GM19372 (cell line): ENCODE measurements at regions not wholly inside any gene's neighbourhood (a gene's known extent, or its start where the extent isn't known, plus 50 kb on each side); places are given as distances from the start of the nearest gene placed in this dataset.
"Not testable (repeated sequence)": the region's sequence is repeated elsewhere in the genome, so short reads cannot be mapped to it uniquely, and the experiment has no call there.

Experiments used
- ATAC-seq: cut with Tn5 transposase; IDR thresholded peaks from one replicate; pipeline ENCODE4 v1.9.1; 2021; ENCODE audit warnings: mild to moderate bottlenecking, low read depth, moderate library complexity; ENCODE audit not compliant: unreplicated experiment

DNA sequence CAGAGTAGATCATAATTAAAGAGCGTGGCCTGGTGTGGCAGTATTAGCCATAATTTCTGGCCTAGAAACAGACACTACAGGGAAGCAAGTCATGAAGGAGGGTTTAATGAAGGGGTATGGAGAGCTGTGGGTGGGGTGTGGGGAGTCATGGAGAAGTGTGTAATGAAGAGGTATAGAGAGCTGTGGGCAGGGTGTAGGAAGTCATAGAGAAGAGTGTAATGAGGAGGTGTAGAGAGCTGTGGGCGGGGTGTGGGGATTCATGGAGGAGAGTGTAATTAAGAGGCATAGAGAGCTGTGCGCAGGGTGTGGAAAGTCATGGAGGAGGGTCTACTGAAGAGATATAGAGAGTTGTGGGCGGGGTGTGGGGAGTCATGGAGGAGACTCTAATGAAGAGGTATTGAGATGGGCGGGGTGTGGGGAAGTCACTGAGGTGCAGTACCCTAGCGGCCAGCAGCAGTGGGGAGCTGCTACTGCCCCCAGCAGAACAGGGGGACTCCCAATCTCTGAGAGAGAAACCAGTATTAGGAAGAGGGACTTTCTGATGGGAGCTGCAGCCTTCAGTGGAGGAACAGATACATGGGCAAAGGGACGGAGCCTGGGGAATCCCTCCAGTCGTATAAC lies 145.4 kb upstream of the FOXA2 start:
- ATAC-seq: no peak

DNA sequence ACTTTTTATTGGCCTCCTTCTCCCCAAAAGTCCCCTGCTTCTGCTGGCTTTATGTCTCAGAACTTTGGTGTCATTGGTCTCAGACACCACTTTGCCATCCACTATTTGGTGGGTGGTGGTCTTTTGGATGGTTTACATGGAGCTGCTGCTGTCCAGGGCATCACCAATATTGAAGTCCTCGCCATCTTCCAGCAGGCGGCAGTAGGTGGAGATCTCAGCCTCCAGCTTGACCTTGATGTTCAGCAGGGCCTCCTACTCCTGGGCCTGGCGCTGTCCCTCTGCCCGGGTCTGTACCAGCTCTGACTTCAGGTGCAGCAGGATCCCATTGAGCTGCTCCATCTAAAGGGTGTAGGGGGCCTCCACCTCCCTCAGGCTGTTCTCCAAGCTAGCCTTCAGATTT lies 148.4 kb upstream of the FOXA2 start:
- no peak for ATAC-seq

DNA sequence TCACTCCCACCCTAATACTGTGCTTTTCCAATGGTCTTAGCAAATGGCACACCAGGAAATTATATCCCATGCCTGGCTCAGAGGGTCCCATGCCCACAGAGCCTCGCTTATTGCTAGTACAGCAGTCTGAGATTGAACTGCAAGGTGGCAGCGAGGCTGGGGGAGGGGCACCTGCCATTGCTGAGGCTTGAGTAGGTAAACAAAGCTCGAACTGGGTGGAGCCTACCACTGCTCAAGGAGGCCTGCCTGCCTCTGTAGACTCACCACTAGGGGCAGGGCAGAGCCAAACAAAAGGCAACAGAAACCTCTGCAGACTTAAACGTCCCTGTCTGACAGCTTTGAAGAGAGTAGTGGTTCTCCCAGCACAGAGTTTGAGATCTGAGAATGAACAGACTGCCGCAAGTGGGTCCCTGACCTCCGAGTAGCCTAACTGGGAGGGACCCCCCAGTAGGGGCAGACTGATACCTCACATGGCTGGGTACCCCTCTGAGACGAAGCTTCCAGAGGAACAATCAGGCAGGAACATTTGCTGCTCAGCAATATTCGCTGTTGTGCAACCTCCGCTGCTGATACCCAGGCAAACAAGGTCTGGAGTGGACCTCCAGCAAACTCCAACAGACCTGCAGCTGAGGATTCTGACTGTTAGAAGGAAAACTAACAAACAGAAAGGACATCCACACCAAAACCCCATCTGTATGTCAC lies 150.7 kb upstream of the FOXA2 start:
- not testable (repeated sequence) for ATAC-seq

DNA sequence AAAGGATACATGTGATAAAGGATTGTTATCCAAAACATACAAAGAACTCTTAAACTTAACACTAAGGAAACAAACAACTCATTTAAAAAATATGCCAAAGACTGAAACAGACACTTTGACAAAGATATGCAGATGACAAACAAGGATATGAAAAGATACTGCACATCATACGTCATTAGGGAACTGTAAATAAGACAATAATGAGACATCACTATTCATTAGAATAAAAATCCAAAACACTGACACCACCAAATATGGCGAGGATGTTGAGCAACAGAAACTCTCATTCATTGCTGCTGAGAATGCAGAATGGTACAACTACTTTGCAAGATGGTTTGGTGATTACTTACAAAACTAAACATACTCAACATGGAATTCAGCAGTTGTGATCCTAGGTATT lies 156.5 kb upstream of the FOXA2 start:
- ATAC-seq: no peak

DNA sequence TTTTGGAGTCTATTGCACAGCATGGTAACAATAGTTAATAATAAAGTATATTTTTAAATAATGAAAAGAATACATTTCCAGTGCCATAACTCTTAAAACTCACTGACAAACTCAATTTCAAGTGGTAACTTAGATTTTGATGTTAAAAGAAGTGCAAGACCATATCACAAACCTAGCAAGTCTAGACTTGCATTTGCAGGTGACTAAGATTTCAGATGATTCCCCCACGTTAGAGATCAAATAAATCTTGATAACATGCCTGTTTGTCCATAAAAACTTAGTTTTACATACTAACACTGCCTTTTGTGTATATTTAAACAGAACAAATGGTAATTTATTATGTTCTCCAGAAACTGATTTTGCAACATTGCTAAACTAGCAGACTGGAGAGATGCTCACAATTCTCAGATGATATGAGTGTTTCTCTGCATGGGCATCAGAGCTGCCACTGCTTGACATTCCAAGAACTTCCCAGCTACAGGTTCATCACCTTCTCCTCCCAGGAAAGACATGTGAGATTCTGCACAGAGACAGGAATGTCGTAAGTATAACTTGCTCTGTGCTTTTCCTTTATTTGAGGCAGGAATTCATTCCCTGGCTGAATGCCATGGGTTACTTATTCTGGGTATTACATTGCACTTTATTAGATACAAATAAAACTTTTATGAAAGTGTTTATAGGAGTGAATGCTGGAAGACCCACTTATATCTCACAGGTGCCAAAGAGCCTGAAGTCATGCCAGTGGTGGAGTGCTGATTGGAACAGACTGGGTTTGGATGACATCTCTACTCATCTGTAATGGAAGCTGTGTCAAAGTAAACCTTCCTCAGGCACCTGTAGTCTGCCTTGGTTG lies 160.2 kb upstream of the FOXA2 start:
- ATAC-seq: no peak

DNA sequence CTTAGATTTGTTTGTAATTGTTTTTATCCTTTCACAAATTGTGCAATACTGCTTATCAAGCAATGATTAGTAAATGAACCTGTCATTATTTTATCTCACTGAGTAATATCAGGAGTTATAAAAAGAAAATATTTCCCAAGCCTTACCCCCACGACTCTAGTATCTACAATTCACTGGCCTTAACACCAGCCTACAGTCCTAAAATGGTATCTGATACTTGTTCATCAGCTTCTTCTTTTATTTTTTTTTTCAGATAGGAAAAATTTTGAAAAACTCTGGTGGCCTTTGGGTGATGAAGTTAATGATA lies 160.8 kb upstream of the FOXA2 start:
- no peak for ATAC-seq

DNA sequence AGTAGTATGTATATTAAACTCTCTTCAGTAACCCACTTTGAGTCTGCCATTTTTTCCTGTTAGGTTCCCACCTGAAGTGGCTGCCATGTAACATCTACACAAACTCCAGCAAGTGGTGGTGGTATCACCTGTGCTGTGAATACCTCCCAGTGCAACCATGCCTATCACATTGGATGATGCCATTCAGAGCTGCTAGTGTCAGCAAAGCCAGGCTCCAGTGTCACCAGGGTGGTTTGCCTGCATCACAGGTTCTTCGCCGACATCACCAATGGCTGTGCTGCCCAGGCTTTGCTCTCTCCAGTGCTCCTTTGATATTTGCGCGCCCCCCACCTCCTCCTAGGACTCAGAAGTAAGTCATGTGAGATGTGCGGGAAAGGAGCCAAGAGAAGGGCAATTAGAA lies 162.6 kb upstream of the FOXA2 start:
- no peak for ATAC-seq

DNA sequence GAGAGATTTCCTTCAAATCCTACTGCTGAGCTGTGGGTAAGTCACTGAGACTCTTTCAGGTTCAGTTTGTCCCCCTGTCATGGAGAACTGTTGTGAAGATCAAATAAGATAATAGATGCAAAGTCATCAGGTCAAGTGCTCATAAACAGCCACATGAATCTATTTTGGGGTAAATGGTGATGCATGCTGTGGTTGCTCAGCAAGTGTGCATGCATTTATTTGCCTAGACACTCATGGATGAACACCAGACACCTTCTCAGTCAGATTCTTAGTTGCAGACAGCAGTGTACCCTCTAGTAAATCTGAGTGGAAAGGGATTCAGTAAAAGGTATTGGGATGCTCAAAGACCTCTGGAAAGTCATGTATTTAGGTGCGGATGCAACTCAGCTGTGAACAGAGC lies 168.0 kb upstream of the FOXA2 start:
- no peak for ATAC-seq

DNA sequence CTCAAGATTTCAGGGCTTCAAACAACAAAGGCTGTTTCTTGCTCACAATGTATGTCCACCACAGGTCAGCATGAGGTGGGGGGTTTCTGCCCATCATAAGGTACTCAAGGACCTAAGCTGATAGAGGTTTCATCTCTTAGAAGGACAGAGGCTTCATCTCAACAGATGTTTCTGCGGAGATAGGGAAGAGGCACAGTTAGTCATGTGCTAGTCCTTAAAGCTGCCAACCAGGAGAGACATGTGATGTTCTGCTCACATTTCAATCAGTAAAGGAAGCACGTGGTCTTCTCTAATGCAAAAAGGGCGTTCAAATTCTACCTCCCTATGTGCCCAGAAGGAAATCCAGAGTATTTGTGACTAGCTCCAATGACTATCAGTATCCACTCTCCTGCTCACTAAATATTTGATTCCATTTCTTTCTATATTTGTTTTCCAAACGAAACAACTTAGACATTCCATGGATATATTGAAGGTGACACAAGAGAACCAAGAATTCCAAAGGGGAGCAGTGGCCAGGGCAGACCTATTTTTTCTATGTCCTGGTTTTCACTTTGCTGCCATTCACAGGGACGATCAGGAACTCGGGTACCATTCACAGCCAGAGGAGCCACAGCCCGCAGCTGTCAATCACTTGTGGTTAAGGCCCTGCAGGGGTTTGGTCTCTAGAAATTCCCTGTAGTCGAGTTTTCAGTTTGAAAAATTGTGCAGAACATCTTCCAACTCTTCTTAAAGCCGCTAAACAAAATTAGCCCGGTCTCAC lies 173.2 kb upstream of the FOXA2 start:
- ATAC-seq: no peak

DNA sequence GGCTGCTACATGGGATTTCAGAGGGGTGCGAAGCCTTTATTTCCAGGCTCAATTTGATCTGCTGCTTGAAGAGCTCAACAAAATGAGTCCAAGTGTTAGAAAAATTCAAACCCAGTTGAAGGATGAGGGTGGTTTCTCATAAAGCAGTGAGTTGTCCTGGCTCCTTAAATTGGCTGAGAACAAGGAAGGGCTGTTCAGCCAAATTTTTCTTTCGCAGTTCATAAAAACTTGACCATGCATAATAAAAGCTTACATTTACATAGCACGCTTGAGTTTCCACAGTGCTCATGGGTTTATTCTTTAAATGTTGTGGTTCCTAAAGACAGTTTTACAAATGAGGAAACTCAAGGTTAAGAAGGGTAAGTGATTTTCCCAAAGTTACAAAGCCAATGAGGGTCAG lies 174.4 kb upstream of the FOXA2 start:
- no peak for ATAC-seq

DNA sequence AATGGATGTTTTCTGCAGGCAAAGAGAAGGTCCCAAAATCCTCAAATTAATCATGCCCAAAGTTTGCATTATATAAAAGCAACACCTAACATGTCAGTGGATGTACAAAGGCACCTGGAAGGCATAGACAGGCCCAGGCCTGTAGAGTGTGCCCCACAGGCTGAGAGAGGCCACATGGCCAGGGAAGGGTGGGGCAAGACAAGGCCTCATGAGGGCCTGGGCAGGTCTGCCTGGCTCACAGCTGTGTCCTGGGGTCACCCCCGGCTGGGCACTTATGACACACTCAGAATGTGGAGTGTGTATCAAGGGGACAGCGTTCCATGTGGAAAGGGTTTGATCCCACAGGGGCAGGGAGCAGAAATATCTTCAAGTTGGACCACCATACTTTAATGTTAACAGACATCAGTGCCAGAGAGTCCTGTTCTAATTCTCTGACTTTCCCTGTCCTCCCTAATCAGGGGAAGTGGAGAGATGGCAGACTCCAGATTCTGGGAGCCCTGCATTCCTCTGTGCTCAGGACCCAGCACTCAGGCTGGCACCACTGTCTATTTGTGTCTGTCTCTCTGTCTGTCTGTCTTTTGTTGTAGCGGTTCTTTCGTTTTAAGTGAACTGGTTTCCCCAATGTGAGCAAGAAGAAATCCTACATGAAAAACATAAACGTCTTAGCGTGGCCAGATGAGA lies 178.3 kb upstream of the FOXA2 start:
- ATAC-seq: no peak

DNA sequence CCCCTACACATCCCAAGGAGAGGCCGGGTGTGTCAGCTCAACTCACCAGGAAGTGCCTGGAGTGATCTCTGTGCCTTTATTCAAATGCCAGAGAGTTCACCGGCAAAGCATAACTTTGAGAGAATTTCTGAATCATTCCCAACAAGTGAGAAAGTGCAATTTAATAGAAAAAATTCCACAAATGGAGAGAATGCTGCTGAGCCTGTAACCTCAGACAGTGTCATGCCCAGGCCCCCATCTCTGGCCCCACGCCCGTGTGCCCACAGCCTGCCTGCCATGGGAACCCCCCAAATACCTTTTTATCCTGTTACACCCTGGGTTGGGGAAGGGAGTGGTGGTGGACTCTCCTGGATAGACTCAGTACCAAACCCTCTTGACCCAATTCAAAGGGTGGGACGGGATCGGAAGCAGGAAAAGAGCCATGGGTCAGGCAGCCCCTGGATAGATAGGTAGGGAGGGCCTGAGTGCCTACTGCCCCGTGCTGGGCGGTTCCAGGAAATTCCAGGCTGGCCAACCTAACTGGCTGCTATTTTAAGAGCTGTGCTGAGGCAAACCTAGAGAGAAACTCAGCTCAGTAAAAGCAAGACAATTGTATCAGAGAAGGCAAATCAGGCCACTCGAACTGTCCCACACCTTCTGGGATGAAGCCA lies 179.0 kb upstream of the FOXA2 start:
- no peak for ATAC-seq

DNA sequence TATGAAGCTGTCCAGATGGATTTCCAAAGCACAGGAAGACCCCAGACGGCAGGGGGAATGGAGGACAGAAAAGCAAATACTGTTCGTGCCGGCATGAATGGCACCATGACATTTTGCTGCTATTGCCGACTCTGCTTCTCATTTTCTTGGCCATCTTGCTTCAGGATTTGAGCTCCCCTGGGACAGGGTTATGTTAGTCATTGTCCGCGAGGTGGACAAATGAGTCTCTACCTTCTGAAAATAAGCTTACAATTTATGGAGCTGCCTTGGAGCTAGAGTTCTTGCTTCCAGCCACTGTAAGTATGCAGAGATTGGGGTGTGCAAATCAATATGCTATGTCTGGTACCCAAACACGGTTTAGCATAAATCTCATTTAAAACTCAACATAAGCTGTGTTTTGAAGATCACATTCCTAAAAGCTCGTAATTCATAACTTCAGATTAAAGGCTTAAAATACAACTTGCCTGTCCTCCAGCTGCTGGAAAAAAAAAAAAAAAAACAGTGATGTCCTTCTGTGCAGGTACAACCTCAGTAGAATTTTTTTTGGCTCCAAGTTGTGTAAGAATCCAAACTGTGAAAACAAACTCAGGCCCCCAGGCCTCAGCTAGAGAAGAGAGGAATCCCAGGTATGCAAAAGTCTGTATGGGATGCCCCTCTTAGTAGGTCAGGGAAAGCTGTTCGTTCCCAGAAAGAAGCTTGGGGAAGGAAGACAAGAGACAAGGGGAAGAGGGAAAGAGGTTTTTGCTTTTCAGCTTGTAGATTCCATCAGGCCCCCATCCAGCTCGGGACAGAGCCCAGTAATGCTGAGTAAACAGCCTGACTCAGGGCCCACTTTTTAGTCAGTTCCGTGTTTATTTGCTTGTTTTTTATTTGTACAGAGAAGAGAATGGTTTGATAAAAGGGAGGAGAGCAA lies 184.2 kb upstream of the FOXA2 start:
- ATAC-seq: no peak

DNA sequence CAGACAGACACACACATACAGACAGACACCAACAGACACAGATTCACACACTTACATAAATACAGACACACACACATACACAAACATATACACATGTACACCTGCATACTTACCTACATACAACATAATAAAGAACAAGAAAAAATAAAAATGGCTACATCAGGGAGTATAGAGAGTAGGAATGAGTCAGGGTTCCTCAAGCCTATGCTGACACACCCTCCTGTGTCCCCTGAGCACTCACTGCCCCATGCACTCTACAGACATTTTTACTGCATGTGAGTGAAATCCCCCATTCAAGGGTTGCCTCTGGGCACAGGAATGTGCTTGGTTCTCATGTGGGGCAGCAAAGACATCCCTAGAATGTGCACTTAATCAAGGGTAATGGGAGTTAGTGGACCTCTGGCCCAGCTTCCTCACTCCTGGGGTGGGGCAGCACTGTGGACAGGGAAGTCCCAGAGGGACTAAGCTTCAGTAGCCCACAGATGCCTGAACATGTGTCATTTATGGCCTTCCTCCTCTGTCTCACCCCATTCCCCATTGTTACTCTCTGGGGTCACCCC lies 185.9 kb upstream of the FOXA2 start:
- no peak for ATAC-seq

DNA sequence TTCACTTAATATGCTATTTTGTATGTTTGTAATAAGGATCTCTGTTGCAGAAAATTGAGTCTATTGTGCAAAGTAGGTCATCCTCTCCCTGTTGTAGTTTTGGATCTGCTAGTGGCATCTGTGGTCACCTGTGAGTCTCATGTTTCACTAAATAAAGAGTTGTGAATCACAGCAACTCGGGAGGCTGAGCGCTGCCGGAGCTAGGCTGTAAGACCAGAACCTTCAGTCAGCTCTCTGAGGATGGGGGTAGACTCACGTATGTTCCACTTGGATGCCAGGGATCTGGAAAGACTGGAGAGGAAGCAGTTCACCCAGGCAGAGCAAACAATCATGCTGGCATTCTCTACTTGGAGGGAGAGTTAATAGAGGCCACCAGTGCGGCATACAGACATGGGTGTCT lies 187.3 kb upstream of the FOXA2 start:
- no peak for ATAC-seq

DNA sequence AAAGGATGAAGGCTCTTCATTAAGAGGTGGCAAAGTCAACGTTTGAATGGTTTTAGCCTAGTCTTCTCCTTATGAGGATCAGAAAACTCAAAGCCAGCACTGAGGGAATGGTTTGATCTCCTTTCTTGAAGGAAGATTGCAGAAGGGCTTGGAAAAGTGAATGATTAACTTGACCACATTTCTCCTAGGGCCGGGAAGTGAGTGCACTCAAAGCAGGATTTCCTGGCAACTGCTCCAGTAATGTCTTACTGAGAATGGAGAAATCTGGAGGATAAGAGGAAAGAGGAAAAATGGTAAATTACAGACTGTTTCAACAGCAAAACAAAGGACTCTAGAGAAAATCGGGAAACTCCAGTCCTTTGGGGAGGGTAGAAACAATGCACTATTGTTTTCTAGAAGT lies 189.0 kb upstream of the FOXA2 start:
- no peak for ATAC-seq

DNA sequence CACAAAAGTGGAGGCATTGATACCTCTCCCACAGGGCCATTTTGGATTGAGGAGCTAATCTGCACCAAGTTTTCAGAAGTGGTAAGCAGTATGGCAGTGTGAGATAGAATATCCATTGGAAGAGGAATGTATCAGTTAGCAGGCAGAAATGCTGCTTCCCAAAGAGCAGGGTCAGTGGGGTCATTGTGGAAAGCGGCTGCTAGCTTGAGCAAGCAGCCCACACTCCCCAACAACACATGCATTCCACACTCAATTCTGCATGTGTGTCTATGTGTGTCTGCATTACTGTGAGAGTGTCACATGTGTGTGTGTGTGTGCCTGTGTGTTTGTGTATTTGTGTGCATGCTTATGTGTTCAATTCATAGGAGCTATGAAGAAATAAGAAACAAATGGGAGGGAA lies 190.9 kb upstream of the FOXA2 start:
- ATAC-seq: no peak

DNA sequence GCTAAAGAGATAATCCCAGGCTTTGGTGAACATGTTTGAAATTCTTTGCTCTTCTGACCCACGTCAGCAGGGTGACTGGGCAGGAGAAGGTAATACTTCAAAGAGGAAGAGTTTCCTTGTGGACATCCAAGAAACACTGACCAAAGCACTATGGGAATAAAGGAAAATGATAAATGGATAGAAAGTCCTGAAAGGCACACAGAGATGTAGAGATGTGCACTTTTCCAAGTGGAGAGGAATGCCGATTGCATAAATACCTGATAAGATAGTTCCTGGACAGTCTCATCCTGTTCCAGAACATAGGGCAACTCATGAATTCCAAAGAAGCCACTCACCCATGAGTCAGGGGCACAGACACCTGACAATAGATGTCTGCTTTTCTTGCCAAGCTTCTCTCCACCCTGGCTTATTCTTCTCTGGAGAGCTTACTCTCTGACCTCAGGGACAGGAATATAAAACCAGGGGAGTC lies 191.3 kb upstream of the FOXA2 start:
- no peak for ATAC-seq

DNA sequence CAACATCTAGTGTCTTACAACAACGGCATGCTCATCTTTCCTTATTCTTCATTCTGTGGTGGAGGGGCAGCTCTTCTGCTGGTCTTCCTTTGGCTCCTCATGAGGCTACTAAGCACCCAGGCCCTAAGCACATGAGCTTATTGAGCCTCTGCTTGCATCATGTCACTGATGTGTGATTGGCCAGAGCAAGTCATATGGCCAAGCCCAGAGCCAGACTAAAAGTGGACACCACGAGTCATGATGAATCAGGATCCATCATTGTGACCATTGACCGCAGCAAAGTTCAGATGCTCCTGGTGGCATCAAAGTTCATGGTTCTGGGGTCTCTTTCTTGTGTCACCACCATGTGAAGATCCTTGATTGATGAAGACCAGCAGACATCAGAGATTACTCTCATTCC lies 192.0 kb upstream of the FOXA2 start:
- no peak for ATAC-seq
